ENCODE measurements at regions not wholly inside any gene's neighbourhood (a gene's known extent, or its start where the extent isn't known, plus 50 kb on each side); places are given as distances from the start of the nearest gene placed in this dataset.

GRCh38 chr17:79424471-79425185, 186.2 kb downstream of the RBFOX3 start:
- TF ChIP-seq CTCF (IDR thresholded peaks at IDR 0.05) = no peak
- TF ChIP-seq RCOR1 (IDR thresholded peaks at IDR 0.05; ENCODE audit: low read depth, low read length) = no peak
- TF ChIP-seq KDM1A (IDR thresholded peaks at IDR 0.05; ENCODE audit: low read depth) = no peak
- no peak for TF ChIP-seq POLR2A (IDR thresholded peaks at IDR 0.05; ENCODE audit: low read length)
- TF ChIP-seq EP300 (IDR thresholded peaks at IDR 0.05) = no peak

Data from A549 (cell line).